ENCODE measurements at regions not wholly inside any gene's neighbourhood (a gene's known extent, or its start where the extent isn't known, plus 50 kb on each side); places are given as distances from the start of the nearest gene placed in this dataset.
"Not testable (repeated sequence)": the region's sequence is repeated elsewhere in the genome, so short reads cannot be mapped to it uniquely, and the experiment has no call there.

GRCh38 chr5:117304512-117305107 is 730.0 kb upstream of the SEMA6A start:
- not testable (repeated sequence) for TF ChIP-seq CTCF (IDR thresholded peaks at IDR 0.05); ZFX (IDR thresholded peaks at IDR 0.05; ENCODE audit: borderline replicate concordance)

All from 22Rv1 (cell line).